ENCODE measurements at regions not wholly inside any gene's neighbourhood (a gene's known extent, or its start where the extent isn't known, plus 50 kb on each side); places are given as distances from the start of the nearest gene placed in this dataset.
"Not testable (repeated sequence)": the region's sequence is repeated elsewhere in the genome, so short reads cannot be mapped to it uniquely, and the experiment has no call there.

GRCh38 chr3:117054556-117054955, 345.0 kb downstream of the TUSC7 start:
- ChIA-PET POLR2A (no interaction called here), CTCF (no interaction called here)
- no peaks in the 10 kb centered on the region for H3K4me1 ChIP-seq (ENCODE audit: insufficient read depth, low read length)
- no peaks in the 10 kb centered on the region for H3K27me3 ChIP-seq (ENCODE audit: control insufficient read depth in 1 of 2, insufficient read depth in 2 of 2, low read length in 2 of 2)
- TF ChIP-seq CTCF (IDR thresholded peaks at IDR 0.05) = no peak
- H3K9me3 Mint-ChIP-seq = peaks cover 2% of the 10 kb centered on the region
- H3K4me1 Mint-ChIP-seq (ENCODE audit: low read depth) = no peaks in the 10 kb centered on the region
- no peak overlapping the region for H3K4me3 ChIP-seq (ENCODE audit: low read length)
- no peaks in the 10 kb centered on the region for H3K27me3 Mint-ChIP-seq
- no peak for DNase-seq
- no peak overlapping the region for H3K4me3 Mint-ChIP-seq
- ATAC-seq (ENCODE audit: poor library complexity) = no peak
- H3K36me3 ChIP-seq (ENCODE audit: insufficient read depth, low read length) = no peaks in the 10 kb centered on the region
- intact Hi-C loops (cut with DNase I, micrococcal nuclease) = no loop called here
- H3K27ac ChIP-seq (ENCODE audit: low read depth in 1 of 2, low read length in 2 of 2) = no peak overlapping the region
- H3K36me3 Mint-ChIP-seq (ENCODE audit: low read depth) = no peaks in the 10 kb centered on the region
- no peak overlapping the region for H3K27ac Mint-ChIP-seq
- H3K9me3 ChIP-seq (ENCODE audit: control insufficient read depth in 1 of 2, insufficient read depth in 1 of 2, low read length in 2 of 2) = peaks cover 0 to 8% of the 10 kb centered on the region in 2 experiments

GRCh38 chr3:117056946-117057345, 347.4 kb downstream of the TUSC7 start:
- H3K9me3 Mint-ChIP-seq; H3K27me3 Mint-ChIP-seq; intact Hi-C loops (cut with DNase I, micrococcal nuclease); H3K36me3 ChIP-seq (ENCODE audit: insufficient read depth, low read length); H3K4me3 Mint-ChIP-seq; H3K27me3 ChIP-seq (ENCODE audit: control insufficient read depth in 1 of 2, insufficient read depth in 2 of 2, low read length in 2 of 2); H3K4me3 ChIP-seq (ENCODE audit: low read length); POLR2A ChIA-PET; H3K9me3 ChIP-seq (ENCODE audit: control insufficient read depth in 1 of 2, insufficient read depth in 1 of 2, low read length in 2 of 2); H3K27ac ChIP-seq (ENCODE audit: low read depth in 1 of 2, low read length in 2 of 2); H3K36me3 Mint-ChIP-seq (ENCODE audit: low read depth); H3K27ac Mint-ChIP-seq; H3K4me1 Mint-ChIP-seq (ENCODE audit: low read depth); ATAC-seq (ENCODE audit: poor library complexity); DNase-seq; CTCF ChIA-PET; H3K4me1 ChIP-seq (ENCODE audit: insufficient read depth, low read length): not testable (repeated sequence)

- ChIA-PET CTCF (no interaction called here), POLR2A (no interaction called here)
- Mint-ChIP-seq H3K9me3 (no peaks in the 10 kb centered on the region), H3K4me3 (no peak overlapping the region), H3K27me3 (no peaks in the 10 kb centered on the region), H3K27ac (no peak overlapping the region), H3K36me3 (ENCODE audit: low read depth) (no peaks in the 10 kb centered on the region), H3K4me1 (ENCODE audit: low read depth) (no peaks in the 10 kb centered on the region)
- no peak for ATAC-seq (ENCODE audit: poor library complexity)
- TF ChIP-seq CTCF (IDR thresholded peaks at IDR 0.05) = no peak
- intact Hi-C loops (cut with DNase I, micrococcal nuclease) = no loop called here
- no peak for DNase-seq
- H3K4me1 ChIP-seq (ENCODE audit: insufficient read depth, low read length) = no peaks in the 10 kb centered on the region
- H3K36me3 ChIP-seq (ENCODE audit: insufficient read depth, low read length) = no peaks in the 10 kb centered on the region
- no peak overlapping the region for H3K27ac ChIP-seq (ENCODE audit: low read depth in 1 of 2, low read length in 2 of 2)
- no peak overlapping the region for H3K4me3 ChIP-seq (ENCODE audit: low read length)
- no peaks in the 10 kb centered on the region for H3K9me3 ChIP-seq (ENCODE audit: control insufficient read depth in 1 of 2, insufficient read depth in 1 of 2, low read length in 2 of 2)
- H3K27me3 ChIP-seq (ENCODE audit: control insufficient read depth in 1 of 2, insufficient read depth in 2 of 2, low read length in 2 of 2) = no peaks in the 10 kb centered on the region
Measured at GRCh38 chr3:117059067-117059955, 349.7 kb downstream of the TUSC7 start.

- no peak for DNase-seq
- intact Hi-C loops (cut with DNase I, micrococcal nuclease) = no loop called here
- CTCF ChIA-PET = no interaction called here
Measured at GRCh38 chr3:117059956-117060270, 350.3 kb downstream of the TUSC7 start.

More at GRCh38 chr3:117059956-117060270, 350.3 kb downstream of the TUSC7 start:
- Mint-ChIP-seq H3K27me3 (no peaks in the 10 kb centered on the region), H3K9me3 (no peaks in the 10 kb centered on the region), H3K4me1 (ENCODE audit: low read depth) (no peaks in the 10 kb centered on the region), H3K36me3 (ENCODE audit: low read depth) (no peaks in the 10 kb centered on the region), H3K27ac (no peak overlapping the region), H3K4me3 (no peak overlapping the region)
- no peak overlapping the region for H3K4me3 ChIP-seq (ENCODE audit: low read length)
- no peaks in the 10 kb centered on the region for H3K27me3 ChIP-seq (ENCODE audit: control insufficient read depth in 1 of 2, insufficient read depth in 2 of 2, low read length in 2 of 2)
- ATAC-seq (ENCODE audit: poor library complexity) = no peak
- H3K4me1 ChIP-seq (ENCODE audit: insufficient read depth, low read length) = no peaks in the 10 kb centered on the region
- H3K27ac ChIP-seq (ENCODE audit: low read depth in 1 of 2, low read length in 2 of 2) = no peak overlapping the region
- H3K9me3 ChIP-seq (ENCODE audit: control insufficient read depth in 1 of 2, insufficient read depth in 1 of 2, low read length in 2 of 2) = no peaks in the 10 kb centered on the region
- POLR2A ChIA-PET = no interaction called here
- H3K36me3 ChIP-seq (ENCODE audit: insufficient read depth, low read length) = no peaks in the 10 kb centered on the region
- no peak for TF ChIP-seq CTCF (IDR thresholded peaks at IDR 0.05)

Measured in CD4-positive, alpha-beta T cell (primary cell).